Panc1 (cell line): ENCODE measurements at regions not wholly inside any gene's neighbourhood (a gene's known extent, or its start where the extent isn't known, plus 50 kb on each side); places are given as distances from the start of the nearest gene placed in this dataset.

Experiments
- ATAC-seq: fragments of 200-7000 bp; cut with Tn5 transposase; 2 replicates; pipeline ENCODE4 v1.9.1; 2020; ENCODE audit warnings: mild to moderate bottlenecking, moderate library complexity
- BruUV-seq: library from RNA; stranded (reverse); fragments of 400-500 nt; replicated peaks from 2 replicates; lab custom pipeline; 2021; lab: Mats Ljungman, UMichigan
- CTCF ChIA-PET: fragments of 300-600 bp; sonication (Branson Sonifier 250); formaldehyde crosslinking; loops from one replicate; lab custom pipeline; 2022; ENCODE audit warnings: antibody characterized with exemption; lab: Charles Lee
- POLR2A ChIA-PET: fragments of 300-600 bp; sonication (Branson Sonifier 250); formaldehyde crosslinking; loops from one replicate; lab custom pipeline; 2022; ENCODE audit warnings: antibody characterized with exemption; lab: Charles Lee
- DNase-seq: peaks from one replicate; pipeline ENCODE4 v3.0.0-alpha.2; 2010; ENCODE audit warnings: low read depth, low spot score
- H3K27ac ChIP-seq: 2 replicates; pipeline ENCODE4 v1.5.1; 2011; ENCODE audit warnings: mild to moderate bottlenecking, low read length, inconsistent platforms
- H3K27me3 ChIP-seq: fragments of 200-500 bp; sonication (Bioruptor generic); 2 replicates; pipeline ENCODE4 v1.6.0; 2014; ENCODE audit warnings: low read length, inconsistent platforms; ENCODE audit not compliant: control insufficient read depth, insufficient read depth
- H3K36me3 ChIP-seq: fragments of 200-500 bp; sonication (Bioruptor generic); 2 replicates; pipeline ENCODE4 v1.5.1; 2014; ENCODE audit warnings: inconsistent platforms, mild to moderate bottlenecking, low read length, moderate library complexity; ENCODE audit not compliant: control insufficient read depth, insufficient read depth
- H3K4me1 ChIP-seq: 2 replicates; pipeline ENCODE4 v1.5.1; 2011; ENCODE audit warnings: inconsistent platforms, mild to moderate bottlenecking, low read length, moderate library complexity; ENCODE audit not compliant: control insufficient read depth, insufficient read depth
- H3K4me3 ChIP-seq, 2 experiments: 2 replicates each; pipeline ENCODE4 v1.5.1; 2011 to 2012; ENCODE audit warnings: low read depth in 2 of 2, low read length in 2 of 2, mild to moderate bottlenecking in 2 of 2, inconsistent platforms in 1 of 2, moderate library complexity in 1 of 2
- H3K9me3 ChIP-seq: fragments of 200-500 bp; sonication (Bioruptor generic); 2 replicates; pipeline ENCODE4 v1.5.1; 2014; ENCODE audit warnings: low read depth, mild to moderate bottlenecking, inconsistent platforms, low read length, moderate library complexity; ENCODE audit not compliant: control insufficient read depth, insufficient read depth
- CTCF ChIP-seq: fragments of 450-650 bp; IDR thresholded peaks from 2 replicates; pipeline ENCODE4 v1.5.1; 2017; ENCODE audit warnings: mild to moderate bottlenecking
- POLR2AphosphoS5 ChIP-seq: IDR thresholded peaks from 2 replicates; pipeline ENCODE4 v1.6.1; 2012; ENCODE audit warnings: mild to moderate bottlenecking, low read depth, low read length, moderate library complexity
- REST ChIP-seq, 2 experiments: IDR thresholded peaks; 2 replicates each; pipeline ENCODE4 v1.6.1; 2011 to 2012; ENCODE audit warnings: low read depth in 2 of 2, control low read depth in 1 of 2, low read length in 1 of 2, mild to moderate bottlenecking in 1 of 2, moderate library complexity in 1 of 2; ENCODE audit not compliant: insufficient read depth in 1 of 2
- SIN3A ChIP-seq: IDR thresholded peaks from 2 replicates; pipeline ENCODE4 v1.6.1; 2012; ENCODE audit warnings: low read depth, mild to moderate bottlenecking, low read length, moderate library complexity, borderline replicate concordance; ENCODE audit not compliant: insufficient read depth
- TCF7L2 ChIP-seq: IDR thresholded peaks from 2 replicates; pipeline ENCODE4 v1.6.1; 2011; ENCODE audit warnings: mild to moderate bottlenecking, low read depth, low read length, inconsistent platforms
- in situ Hi-C: cut with HindIII; loops from 2 replicates; pipeline ENCODE4 v1.10.0; 2016; ENCODE audit warnings: low sequenced_read_pairs, low pct_unique_long_range_greater_than_20kb
- intact Hi-C: fragments of 100-400 bp; cut with micrococcal nuclease; formaldehyde crosslinking; loops from one replicate; pipeline ENCODE4 v1.10.0; 2022; ENCODE audit not compliant: unreplicated experiment

GRCh38 chr5:54838843-54839242 lies 146.6 kb downstream of the ESM1 start:
- CTCF ChIA-PET = interaction anchor here (0.6 kb wide), 1 partner anchor 262 kb away, joined by 3 read pairs; no protein-coding TSS in a partner anchor
- no peaks in the 10 kb centered on the region for H3K36me3 ChIP-seq
- no peak overlapping the region for H3K27ac ChIP-seq
- BruUV-seq = no TSS peak
- TF ChIP-seq TCF7L2 (no peak), CTCF (no peak), SIN3A (no peak), POLR2AphosphoS5 (no peak), REST (IDR thresholded peaks at IDR 0.05; ENCODE audit: insufficient read depth in 1 of 2, low read depth in 2 of 2, low read length in 1 of 2) (no peak)
- POLR2A ChIA-PET = no interaction called here
- intact Hi-C loops (no loop called here), in situ Hi-C loops (no loop called here)
- H3K4me3 ChIP-seq = no peak overlapping the region
- H3K9me3 ChIP-seq = no peaks in the 10 kb centered on the region
- DNase-seq (no peak), ATAC-seq (no peak)
- H3K4me1 ChIP-seq = no peaks in the 10 kb centered on the region
- no peaks in the 10 kb centered on the region for H3K27me3 ChIP-seq

- CTCF ChIA-PET = interaction anchor here (0.8 kb wide), 1 partner anchor 7 kb away, joined by 3 read pairs; no protein-coding TSS in a partner anchor
- H3K27me3 ChIP-seq = no peaks in the 10 kb centered on the region
- H3K4me3 ChIP-seq = no peak overlapping the region
- no peak for ATAC-seq
- H3K27ac ChIP-seq = no peak overlapping the region
- DNase-seq = no peak
- no TSS peak for BruUV-seq
- in situ Hi-C loops = no loop called here
- no peaks in the 10 kb centered on the region for H3K36me3 ChIP-seq
- POLR2A ChIA-PET = no interaction called here
- H3K4me1 ChIP-seq = no peaks in the 10 kb centered on the region
- TF ChIP-seq SIN3A (no peak), CTCF (no peak), POLR2AphosphoS5 (no peak), TCF7L2 (no peak), REST (IDR thresholded peaks at IDR 0.05; ENCODE audit: insufficient read depth in 1 of 2, low read depth in 2 of 2, low read length in 1 of 2) (no peak)
- intact Hi-C loops = no loop called here
- no peaks in the 10 kb centered on the region for H3K9me3 ChIP-seq
Measured at GRCh38 chr5:54837981-54838380, 147.4 kb downstream of the ESM1 start.
